GM12872 (cell line): ENCODE measurements at regions not wholly inside any gene's neighbourhood (a gene's known extent, or its start where the extent isn't known, plus 50 kb on each side); places are given as distances from the start of the nearest gene placed in this dataset.

Experiments
- TF ChIP-seq, protein P1 (sequence below): IDR thresholded peaks from 3 replicates; pipeline ENCODE4 v1.5.1; 2011; ENCODE audit warnings: low read depth, mild to moderate bottlenecking, low read length, moderate library complexity; ENCODE audit not compliant: insufficient read depth

DNA sequence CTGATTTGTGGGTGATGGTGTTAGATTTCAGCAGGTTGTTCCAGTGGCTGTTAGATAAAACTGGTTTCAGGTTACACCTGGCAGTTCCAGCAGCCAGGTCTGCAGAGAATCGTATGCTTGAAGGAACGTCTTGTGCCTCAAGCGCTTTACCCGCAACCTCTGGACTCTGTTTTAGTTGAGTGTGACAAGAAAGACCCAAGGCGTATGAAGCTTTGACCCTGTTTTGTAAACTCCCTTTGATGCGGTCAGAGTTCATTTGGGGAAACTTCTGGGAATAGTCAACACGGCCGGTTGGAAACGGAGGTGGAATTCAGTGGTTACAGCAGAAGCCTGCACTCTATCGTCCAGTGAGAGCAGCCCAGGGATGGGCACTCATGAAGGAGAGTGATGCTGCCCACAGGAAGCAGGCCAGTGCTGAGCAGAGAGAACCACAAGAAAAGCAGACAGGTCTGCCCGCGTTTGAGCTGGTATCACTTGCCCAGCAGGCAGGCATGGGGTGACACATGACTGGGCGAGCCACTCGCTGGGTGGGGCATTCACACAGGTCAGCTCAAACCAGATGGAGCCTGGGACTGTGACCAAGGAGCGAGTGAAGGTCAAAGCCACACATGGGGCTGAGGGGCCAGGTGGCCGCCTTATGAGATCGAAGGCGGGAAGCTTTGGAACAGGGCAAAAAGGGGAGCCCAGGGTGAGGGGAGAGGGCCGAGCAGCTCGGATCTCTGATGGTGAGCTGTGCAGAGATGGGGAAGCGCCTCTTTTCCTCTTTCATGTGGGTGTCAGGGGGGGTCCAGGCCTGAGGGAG, 99.6 kb upstream of the MBOAT2 start:
- TF ChIP-seq, protein P1, sequence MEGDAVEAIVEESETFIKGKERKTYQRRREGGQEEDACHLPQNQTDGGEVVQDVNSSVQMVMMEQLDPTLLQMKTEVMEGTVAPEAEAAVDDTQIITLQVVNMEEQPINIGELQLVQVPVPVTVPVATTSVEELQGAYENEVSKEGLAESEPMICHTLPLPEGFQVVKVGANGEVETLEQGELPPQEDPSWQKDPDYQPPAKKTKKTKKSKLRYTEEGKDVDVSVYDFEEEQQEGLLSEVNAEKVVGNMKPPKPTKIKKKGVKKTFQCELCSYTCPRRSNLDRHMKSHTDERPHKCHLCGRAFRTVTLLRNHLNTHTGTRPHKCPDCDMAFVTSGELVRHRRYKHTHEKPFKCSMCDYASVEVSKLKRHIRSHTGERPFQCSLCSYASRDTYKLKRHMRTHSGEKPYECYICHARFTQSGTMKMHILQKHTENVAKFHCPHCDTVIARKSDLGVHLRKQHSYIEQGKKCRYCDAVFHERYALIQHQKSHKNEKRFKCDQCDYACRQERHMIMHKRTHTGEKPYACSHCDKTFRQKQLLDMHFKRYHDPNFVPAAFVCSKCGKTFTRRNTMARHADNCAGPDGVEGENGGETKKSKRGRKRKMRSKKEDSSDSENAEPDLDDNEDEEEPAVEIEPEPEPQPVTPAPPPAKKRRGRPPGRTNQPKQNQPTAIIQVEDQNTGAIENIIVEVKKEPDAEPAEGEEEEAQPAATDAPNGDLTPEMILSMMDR, result no peak

DNA sequence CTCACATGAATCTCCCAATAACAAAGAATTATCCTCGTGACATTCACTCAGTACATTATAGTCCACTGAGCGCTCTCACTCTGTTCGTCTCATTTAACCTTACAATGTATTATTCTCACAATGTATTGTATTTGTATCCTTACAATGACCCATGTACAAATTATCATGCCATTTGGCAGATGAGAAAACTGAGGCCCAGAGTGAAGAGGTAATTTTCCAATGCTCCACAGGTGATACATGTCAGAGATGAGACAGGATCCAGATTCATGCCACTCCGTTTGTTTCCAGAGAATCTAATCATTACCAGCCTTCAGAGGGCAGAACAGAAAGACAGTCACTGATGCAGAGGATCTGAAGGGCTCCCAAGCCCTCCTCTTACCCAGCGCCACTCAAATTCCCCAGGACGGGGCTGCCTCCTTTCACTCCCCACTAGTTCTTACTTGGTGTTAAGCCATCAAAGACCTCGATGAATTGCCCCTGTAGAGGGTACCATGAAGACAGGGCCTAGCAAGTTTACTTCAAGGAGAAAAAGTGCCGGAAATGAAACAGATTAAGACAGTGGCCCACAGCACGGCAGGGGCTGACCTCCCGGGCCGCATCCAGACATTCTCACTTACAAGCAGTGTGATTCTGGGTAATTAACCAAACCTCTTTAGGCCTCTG, 98.4 kb upstream of the MBOAT2 start:
- TF ChIP-seq, protein P1, result no peak

DNA sequence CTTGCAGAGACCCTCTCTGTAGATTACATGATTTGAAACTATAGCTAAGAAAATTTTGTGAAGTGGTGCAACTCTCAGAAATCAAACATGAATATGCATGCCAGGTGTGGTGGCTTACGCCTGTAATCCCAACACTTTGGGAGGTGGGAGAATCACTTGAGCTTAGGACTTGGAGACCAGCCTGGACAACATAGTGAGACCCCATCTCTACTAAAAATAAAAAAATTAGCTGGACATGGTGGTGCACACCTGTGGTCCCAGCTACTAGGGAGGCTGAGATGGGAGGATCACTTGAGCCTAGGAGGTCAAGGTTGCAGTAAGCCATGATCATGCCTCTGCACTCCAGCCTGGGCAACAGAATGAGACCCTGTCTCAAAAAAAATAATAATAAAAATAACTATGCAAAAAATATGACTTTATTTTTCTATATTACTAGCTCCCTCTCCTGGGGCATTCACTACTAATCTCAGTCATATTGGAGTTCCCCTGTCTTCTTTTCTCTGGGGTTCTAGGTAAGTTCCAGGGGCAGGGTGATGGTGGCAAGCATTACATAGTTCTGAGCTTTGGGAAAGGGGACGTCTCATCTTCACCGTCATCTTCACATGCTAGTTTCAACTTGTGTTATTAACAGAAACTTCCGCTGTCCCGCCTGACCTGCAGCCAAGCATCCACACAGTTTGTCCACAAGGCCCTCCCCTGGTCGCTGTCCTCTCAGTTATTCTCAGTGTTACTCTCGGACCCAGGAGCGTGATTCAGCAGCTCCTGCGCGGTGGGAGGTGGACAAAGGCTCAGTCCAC, 96.8 kb upstream of the MBOAT2 start:
- TF ChIP-seq, protein P1, result no peak

DNA sequence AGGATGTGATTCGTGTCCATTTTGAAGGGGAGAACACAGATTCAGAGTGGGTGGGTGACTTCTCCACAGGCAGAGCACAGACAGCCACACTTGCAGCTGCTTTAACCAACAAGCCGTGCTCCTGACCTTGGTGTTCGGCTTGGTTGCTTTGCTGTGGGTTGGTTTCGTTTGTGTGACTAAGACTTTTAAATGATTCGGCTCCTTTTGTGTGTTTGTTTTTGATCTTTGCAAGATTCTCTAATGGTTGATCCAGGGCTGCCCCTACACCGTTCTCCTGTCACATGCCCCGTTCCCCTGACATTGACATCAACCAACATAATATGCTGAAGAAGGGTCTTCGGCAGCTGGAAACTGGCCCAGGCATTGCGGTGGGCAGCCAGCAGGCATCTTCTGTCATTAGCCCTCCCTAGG, 95.9 kb upstream of the MBOAT2 start:
- TF ChIP-seq, protein P1, result no peak

DNA sequence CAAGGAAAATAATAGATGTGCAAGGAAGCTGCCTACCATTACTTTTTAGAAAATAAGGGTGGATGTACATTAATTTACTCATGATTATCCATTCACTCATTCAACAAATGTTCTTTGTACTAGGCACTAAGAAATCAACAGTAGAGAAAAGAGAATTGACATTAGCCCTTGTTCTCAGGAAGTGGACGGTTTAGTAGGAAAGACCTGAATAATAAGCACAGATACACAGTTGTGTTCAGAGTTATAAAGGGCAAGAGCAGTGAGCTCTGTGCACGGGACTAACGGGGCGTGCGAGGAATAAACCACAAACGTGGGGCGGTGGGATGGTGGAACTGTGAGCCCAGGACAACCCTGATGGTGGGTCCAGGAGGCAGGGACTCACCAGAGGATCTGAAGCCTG, 94.4 kb upstream of the MBOAT2 start:
- TF ChIP-seq, protein P1, result no peak

DNA sequence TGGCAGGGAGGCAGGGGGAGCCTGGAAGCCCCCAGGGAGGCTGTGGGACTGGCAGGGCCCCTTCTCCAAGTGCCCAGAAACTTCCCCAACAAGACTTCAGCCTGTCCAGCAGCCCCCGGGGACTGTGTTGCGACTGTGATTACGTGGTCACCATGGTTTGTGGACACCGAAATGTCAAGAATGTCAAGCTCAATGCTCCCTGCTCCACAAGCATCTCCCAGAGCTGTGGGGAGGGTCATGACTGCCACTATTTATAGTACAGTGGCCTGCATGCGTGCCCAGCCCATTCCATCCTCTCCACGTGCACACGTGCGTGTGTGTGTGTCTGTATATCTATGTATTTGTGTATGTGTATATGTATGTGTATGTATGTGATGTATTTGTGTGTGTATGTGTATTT, 93.8 kb upstream of the MBOAT2 start:
- TF ChIP-seq, protein P1, result no peak

DNA sequence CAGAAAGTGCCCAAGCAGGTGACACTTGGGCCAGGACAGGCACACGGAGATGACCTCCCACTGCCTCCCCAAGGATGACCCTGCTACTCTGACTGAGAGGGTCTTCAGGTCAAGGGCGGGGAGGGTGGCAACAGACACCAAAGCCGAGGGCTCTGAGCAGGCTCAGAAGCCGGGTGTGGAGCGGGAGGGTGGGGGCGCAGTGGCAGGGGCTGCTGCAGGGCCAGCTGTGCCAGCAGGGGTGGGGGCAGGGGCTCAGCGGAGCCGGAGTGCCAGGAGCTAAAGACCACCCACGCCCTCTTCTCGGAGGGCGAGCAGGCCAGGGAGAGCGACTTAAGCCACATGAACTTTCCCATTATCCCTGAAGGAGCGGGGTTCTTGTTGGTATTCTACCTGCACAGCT, 93.3 kb upstream of the MBOAT2 start:
- TF ChIP-seq, protein P1, result no peak
